Progenitor cell of endocrine pancreas (in vitro differentiated cells): ENCODE measurements at regions not wholly inside any gene's neighbourhood (a gene's known extent, or its start where the extent isn't known, plus 50 kb on each side); places are given as distances from the start of the nearest gene placed in this dataset.
A peak's percentile ranks its signal among the peaks of the same experiment; 100 is the strongest.

Source experiments
- DNase-seq: peaks from one replicate; pipeline ENCODE4 v3.0.0; 2021; ENCODE audit warnings: low spot score; ENCODE audit not compliant: unreplicated experiment
- H3K27ac Mint-ChIP-seq: 2 replicates; pipeline ENCODE4 v1.8.0; 2021; ENCODE audit warnings: mild to moderate bottlenecking, moderate library complexity, mixed read lengths
- H3K27me3 Mint-ChIP-seq: 2 replicates; pipeline ENCODE4 v1.8.0; 2021; ENCODE audit warnings: mixed read lengths
- H3K36me3 Mint-ChIP-seq: 2 replicates; pipeline ENCODE4 v1.8.0; 2022; ENCODE audit warnings: mixed read lengths; ENCODE audit not compliant: insufficient read depth
- H3K4me1 Mint-ChIP-seq: 2 replicates; pipeline ENCODE4 v1.8.0; 2021; ENCODE audit warnings: low read depth, mixed read lengths
- H3K4me3 Mint-ChIP-seq: 2 replicates; pipeline ENCODE4 v1.8.0; 2021; ENCODE audit warnings: low read depth, mild to moderate bottlenecking, moderate library complexity, mixed read lengths
- H3K9me3 Mint-ChIP-seq: 2 replicates; pipeline ENCODE4 v1.8.0; 2021; ENCODE audit warnings: low read depth, mixed read lengths
- CTCF ChIP-seq: fragments of 200-600 bp; sonication (generic); IDR thresholded peaks from one replicate; pipeline ENCODE4 v1.5.0; 2021; ENCODE audit warnings: antibody characterized with exemption, mild to moderate bottlenecking; ENCODE audit not compliant: unreplicated experiment

GRCh38 chr17:10999484-10999883, 161.6 kb upstream of the PIRT start:
- no peak for TF ChIP-seq CTCF
- Mint-ChIP-seq H3K36me3 (no peaks in the 10 kb centered on the region), H3K9me3 (no peaks in the 10 kb centered on the region), H3K4me1 (peaks cover 31% of the 10 kb centered on the region), H3K4me3 (no peak overlapping the region), H3K27ac (no peak overlapping the region), H3K27me3 (peaks cover 28% of the 10 kb centered on the region)
- DNase-seq, result no peak

GRCh38 chr17:10993126-10993525, 155.2 kb upstream of the PIRT start:
- Mint-ChIP-seq H3K4me1 (peaks cover 24% of the 10 kb centered on the region), H3K27ac (peak overlapping the region; percentile 30), H3K27me3 (peaks cover 22% of the 10 kb centered on the region), H3K36me3 (no peaks in the 10 kb centered on the region), H3K9me3 (no peaks in the 10 kb centered on the region), H3K4me3 (no peak overlapping the region)
- no peak for DNase-seq
- no peak for TF ChIP-seq CTCF

- Mint-ChIP-seq H3K27ac (peak overlapping the region; percentile 30), H3K36me3 (no peaks in the 10 kb centered on the region), H3K4me1 (peaks cover 24% of the 10 kb centered on the region), H3K9me3 (no peaks in the 10 kb centered on the region), H3K4me3 (no peak overlapping the region), H3K27me3 (peaks cover 21% of the 10 kb centered on the region)
- no peak for TF ChIP-seq CTCF
- no peak for DNase-seq
Measured at GRCh38 chr17:10992106-10992880, 154.4 kb upstream of the PIRT start.

GRCh38 chr17:10987786-10988185, 149.9 kb upstream of the PIRT start:
- Mint-ChIP-seq H3K27me3 (peaks cover 10% of the 10 kb centered on the region), H3K4me1 (peaks cover 8% of the 10 kb centered on the region), H3K27ac (no peak overlapping the region), H3K36me3 (no peaks in the 10 kb centered on the region), H3K9me3 (no peaks in the 10 kb centered on the region), H3K4me3 (no peak overlapping the region)
- no peak for DNase-seq
- no peak for TF ChIP-seq CTCF

- Mint-ChIP-seq H3K27me3 (peaks cover 5% of the 10 kb centered on the region), H3K4me3 (no peak overlapping the region), H3K4me1 (no peaks in the 10 kb centered on the region), H3K9me3 (no peaks in the 10 kb centered on the region), H3K36me3 (no peaks in the 10 kb centered on the region), H3K27ac (no peak overlapping the region)
- no peak for TF ChIP-seq CTCF
- no peak for DNase-seq
Measured at GRCh38 chr17:10984220-10984619, 146.3 kb upstream of the PIRT start.
